Activated CD4-positive, alpha-beta T cell treated with anti-CD3 and anti-CD28 coated beads, Interleukin-2, amount 50 U/mL, for 24 hours (primary cell): ENCODE measurements at regions not wholly inside any gene's neighbourhood (a gene's known extent, or its start where the extent isn't known, plus 50 kb on each side); places are given as distances from the start of the nearest gene placed in this dataset.

Source experiments
- DNase-seq, 2 donors: peaks; one replicate each; pipeline ENCODE4 v3.0.0-alpha.2; 2020; ENCODE audit warnings: low read depth in 1 of 2, low spot score in 1 of 2

DNA sequence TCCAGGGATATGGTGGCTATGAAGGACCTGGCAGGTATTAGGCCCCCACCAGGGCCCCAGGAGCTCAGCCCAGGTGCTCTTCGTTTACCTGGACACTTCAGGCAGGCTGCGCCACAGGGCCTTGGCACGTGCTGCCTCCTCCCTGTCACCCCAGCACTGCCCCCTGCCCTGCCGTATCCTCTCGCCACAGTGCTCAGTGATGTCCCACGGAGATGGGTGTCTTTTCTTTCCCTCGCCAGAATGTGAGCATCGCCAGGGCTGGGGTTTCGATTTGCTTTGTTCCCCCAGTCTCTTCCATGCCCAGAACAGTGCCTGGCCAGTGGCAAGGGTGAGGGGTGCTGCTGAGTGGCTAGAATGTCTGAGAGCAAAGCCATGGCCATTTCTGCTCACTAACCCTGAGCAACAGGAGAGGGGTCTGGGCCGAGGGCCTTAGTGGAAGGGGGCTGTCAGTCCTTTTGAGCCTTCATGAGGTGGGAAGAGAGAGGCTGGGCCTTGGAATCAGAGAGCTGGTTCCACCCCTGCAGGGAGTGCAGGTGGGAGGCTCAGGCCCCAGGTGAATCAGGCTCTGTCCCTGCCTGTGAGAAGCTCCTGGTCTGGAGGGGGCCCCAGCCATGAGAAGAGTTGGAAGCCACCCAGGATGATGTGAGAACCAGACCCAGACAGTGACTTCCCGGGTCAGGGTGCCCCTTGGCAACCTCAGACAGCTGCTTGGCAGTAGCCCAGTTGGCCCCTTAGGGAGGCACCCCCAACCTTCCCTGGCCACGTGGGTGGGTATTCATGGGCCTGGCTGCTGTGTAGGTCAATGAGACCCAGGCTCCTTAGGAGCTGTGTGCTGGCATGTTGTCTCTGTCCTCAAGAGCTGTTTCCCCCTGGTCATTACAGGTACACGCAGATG, 129.9 kb upstream of the HS6ST1 start:
- no peak for DNase-seq

DNA sequence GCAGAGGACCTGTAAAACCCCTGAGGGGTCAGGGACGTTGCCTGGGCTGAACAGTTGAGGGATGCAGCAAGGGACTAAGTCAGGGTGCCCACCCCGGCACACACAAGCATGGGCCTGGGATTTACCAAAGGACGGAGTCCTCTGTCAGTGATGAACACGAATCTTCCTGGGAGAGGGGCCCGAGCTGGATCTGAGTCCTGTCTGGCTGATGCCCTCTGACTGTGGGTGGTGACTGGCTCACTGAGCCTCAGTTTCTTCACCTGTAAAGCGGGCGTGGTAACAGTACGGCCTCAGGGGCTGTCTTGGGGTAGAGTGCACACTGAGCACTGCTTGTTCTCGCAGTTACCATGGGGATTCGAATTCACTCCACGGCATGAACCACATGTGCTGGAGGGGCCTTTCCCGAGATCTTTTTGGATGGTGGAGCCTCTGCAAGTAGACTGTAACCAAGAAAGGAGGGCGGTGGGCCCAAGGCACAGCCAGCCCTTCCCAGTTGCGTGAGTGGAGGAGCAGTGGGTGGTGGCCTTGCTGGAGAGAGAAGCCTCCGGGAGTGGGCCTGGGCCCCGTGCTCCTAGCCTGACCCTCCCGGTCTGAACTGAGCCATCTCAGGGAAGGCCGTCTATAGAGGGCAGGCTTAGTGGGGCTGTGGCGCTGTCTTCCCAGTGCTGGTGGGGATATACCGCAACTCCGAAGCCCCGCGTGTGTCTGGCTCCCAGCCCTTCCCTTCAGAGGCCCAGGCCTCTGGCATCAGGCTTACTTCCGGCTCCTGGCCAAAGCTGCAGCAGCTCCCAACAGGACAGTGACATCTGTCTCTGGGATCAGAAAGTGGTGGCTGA, 130.8 kb upstream of the HS6ST1 start:
- DNase-seq, result no peak

DNA sequence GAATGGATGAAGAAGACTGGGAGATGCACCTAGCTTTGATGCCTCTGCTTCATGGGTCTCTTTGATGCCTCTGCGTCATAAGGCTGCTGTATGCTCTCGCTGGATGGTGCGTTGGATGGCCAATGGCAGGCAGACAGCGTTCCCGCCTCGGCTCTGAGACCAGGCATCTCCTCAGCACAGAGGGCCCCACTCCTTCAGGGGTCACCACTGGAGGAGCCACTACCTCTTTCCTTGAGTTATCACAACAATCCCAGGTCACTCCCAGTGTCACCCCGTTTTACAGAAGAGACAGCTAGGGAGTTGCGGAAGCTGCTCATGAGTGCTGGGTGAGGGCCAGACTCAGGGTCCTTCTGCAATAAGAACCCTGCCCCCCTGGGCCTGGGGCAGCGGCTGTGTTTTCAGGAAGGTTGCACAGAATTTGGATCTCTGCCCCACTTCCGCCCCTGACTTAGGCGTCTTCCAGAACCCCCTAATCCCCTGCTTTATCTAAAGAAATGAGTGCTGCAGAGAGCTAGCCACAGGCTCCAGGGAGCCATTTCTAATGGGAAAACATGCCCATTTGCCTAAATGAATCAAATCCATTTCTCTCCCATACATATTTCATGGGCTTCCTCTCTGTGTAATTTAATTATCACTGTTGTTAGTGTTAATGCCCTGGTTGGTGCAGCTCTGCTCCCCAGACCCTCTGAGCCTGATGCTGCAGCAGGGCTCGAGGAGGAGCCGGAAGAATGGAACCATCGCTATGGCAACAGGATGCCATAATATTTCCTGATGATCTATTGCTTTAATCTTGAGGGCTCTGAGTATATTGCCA, 131.8 kb upstream of the HS6ST1 start:
- DNase-seq, result no peak

DNA sequence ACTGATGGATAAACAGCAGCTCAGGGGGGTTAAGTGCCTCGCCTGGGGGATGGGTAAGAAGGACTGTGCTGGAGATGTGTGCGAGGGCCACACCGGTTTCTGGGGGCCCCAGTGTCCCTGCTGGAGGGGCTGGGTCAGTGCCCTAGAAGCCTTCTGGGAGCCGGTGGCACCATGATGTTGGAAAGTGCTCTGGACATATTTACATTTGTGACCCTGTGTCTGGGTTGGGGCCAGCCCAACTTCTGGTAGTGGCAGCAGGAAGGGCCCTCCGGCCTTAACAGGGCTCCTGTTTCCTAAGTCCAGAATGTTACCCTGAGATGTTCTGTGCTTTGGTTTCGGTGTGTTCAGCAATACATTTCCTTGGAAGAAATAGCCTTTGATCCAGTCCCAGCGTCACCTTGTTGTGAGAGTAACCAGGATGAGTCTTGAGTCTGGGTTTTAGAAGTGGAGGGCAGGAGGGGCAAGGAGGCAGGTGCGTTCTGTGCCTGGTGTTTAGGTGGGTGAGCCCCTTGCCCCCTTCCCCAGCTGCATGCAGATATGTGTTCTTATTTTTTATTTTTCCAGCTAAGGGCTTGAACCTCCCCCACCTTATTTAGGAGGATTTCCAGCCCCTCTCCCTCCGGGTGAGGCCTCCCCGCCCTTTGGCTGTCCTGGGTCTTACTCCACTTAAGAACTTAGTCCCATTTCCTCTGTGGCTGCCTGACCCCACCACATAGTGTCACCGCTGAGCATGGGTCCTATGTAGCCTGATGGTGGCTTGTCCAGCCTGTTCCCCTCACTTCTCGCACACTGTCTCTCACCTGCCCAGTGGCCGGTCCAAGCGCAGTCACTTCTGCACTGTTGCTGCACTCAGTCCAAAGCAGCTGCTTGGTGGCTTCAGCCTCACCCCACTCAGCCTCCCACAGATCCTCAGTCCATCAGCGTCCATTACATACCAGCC, 132.7 kb upstream of the HS6ST1 start:
- DNase-seq, result no peak

DNA sequence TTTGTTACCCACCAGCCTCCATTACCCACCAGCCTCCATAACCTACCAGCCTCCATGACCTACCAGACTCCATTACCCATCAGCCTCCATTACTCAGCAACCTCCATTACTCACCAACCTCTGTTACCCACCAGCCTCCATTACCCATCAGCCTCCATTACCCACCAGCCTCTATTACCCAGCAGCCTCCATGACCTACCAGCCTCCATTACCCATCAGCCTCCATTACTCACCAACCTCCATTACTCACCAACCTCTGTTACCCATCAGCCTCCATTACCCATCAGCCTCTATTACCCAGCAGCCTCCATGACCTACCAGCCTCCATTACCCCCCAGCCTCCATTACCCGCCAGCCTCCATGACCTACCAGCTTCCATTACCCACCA, 133.3 kb upstream of the HS6ST1 start:
- DNase-seq, result no peak

DNA sequence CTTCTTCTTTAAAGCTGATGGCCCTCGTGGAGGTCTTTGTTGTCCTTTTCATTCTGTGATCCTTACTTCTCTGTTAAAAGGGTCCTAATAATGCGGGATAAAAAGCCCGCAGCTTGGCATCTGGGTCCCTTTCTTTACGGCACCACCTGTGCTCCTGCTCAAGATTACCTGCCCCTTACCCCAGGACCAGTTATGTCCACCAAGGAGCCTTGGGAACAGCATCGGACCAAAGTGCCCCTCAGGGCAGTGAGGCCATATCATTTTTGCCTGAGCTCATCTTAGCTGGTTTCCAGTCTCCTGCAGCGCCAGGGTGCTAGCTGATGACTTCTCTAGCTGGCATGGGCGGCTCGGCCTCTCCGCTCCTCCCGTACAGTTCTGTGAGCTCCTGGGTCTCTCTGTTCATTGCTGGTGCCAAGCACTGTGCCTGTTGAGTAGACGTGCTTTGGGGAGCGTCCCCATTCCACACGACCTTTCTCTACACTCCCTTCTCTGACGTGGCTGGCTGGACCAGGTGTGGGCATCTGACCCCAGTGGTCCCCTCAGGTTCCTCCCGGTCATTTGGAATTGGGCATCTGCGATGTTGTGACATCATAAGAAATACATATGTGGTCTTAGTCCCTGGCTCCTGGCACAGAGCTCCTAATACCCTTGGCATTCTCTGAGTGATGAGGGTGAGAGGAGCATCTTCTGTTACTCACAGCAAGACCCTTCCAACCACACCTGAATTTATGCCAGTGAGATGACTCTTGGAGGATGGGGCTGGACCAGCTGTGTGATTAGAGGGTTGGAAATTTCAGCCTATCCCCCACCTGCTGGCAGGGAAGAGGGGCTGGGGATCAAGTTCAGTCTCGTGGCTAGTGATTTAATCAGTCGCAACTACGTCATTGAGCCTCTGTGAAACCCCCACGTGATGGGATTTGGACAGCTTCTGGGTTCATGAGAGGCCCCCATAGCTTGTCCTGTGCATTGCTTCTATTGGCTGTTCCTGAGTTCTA, 134.2 kb upstream of the HS6ST1 start:
- no peak for DNase-seq

DNA sequence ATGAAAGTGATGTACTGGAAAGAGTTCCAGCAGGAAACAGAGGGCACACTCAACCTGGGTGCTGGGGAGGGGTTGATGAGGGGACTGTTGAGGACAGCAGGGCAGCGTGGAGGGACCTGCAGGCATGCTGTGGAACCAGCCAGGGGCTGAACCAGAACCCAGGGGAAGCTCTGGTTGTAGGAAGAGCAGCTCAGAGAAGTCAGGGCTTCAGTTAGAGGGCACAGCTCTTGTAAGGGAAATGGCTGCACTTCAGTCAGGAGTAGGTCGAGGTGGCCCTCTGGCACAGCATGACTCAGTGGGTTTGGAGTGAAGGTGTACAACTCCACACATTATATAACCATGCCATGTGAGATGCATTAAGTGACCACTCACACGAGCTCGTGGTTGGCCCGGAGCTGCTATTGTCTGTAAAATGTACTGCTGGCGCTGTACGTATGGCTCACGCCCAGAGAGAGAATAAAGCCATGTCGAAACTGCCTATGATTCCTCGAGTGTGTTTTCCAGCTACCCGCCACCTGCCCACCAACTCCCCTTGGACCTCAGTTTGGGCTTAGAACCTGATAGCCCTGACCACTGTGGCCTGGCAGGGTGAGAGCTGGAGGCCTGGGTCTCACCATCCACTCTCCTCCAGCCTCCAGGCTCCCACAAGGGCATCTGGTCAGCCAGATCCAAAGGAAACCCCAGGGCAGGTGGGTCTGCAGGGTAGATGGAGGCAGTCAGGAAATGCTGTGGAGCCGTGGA, 136.5 kb upstream of the HS6ST1 start:
- DNase-seq, result no peak

DNA sequence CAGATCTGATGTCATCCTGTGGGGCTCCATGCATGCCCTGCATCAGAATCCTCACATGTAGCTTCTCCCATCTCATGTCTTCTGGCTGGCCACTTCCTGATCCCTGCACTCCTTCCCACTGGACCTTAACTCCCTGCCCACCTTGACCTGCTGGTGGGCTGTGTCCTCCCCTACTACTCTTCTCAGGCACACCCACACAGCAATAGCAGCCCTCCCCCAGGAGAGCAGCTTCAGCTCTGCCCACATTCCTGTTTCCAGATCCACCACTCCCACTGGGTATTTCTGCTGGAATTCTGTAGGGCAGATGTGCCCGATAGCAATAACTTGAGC, 137.0 kb upstream of the HS6ST1 start:
- no peak for DNase-seq

DNA sequence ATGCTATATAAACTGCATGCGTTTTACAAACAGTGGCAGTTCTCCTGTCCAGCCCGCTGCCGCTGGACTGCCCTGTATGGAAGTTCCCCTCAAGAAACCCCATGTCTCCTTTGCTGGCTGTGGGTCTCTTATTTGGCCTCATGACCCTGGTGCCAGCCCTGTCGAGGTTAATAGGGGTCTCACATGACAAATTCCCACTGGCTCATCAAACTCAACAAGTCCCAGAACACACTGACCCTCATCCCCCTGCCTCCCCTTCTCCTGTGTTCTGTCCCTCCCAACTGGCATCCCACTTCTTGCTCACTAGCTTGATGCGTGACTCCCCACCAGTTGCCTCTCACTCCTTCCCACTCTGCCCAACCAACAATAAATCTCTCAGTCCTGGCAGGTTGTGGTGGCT, 137.6 kb upstream of the HS6ST1 start:
- DNase-seq, result no peak

DNA sequence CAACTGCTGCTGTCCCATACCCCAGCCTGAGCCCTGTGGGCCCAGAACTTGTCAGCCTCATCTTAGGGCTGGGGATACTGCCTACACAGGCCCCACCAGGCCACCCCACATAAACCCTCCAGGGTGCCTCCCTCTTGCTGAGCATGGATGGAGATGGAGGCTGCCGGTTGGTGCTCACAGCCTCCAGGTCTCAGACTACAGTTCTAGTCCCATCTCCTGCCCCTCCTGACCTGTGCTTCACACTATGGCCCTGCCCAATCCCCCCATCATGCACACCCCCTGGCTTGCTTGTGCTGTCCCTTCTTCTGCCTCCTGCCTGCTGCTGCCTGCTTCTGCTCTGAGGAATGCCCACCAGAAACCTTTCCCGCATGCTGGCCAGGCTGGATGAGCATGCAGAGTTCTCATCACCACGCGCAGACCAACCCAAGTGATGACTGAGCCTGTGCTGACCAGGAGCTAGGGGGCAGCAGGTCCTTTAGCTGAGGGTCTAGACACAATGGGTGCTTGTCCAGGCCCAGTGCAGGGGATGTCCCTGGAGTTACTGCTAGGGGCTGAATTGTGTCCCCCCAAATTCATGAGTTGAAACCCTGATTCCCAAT, 138.4 kb upstream of the HS6ST1 start:
- no peak for DNase-seq

DNA sequence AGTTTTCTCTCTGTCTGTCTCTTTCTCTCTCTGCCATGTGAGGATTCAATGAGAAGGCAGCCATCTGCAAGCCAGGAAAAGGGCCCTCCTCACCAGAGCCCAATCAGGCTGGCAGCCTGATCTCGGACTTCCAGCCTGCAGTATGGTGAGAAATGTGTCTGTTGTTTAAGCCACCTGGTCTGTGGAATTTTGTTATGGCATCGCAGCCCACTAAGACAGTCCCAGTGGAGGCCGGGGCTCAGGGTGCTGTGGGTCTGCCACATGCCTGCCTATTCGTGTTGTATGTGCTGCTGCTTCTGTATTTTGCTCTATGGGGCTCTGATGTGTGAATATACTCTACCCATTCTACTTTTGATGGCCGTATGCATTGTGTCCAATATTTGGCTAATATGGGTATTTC, 139.0 kb upstream of the HS6ST1 start:
- no peak for DNase-seq

DNA sequence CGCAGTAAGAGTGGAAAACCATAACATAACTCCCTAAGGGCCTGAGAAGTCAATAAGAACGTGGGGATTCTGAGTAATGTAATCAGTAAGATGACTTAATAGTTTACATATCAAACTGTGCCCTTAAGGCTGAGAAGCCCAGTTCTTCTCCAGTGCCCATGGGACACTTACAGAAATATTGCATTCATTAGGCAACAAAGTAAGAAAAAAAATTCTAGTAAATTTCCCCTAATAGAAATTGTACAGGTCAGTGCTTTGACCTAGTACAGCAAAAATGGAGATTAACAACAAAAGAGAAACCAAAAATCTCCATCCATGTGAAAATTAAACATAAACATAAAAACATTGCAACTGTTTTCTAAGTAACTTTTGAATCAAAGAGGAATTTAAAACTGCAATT, 139.8 kb upstream of the HS6ST1 start:
- DNase-seq, result no peak

DNA sequence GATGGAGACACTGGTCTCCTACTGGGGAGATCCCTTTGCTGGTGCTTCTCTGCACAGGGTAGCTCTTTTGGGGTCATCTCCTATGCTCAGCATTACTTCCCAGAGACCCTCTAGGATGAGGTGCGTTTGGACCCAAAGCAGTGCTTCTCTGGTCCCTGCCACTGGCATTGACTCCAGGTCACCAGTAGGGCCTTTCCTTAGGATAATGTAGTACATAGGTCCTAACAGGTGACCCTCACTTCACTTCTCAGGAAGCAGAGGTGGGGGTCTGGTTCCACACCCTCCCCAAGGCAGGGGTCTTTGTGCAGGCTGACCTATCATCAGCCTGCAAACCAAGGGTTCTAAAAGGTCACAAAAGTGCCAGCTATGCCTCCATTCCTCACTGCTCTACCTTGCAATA, 145.8 kb upstream of the HS6ST1 start:
- DNase-seq, result no peak

DNA sequence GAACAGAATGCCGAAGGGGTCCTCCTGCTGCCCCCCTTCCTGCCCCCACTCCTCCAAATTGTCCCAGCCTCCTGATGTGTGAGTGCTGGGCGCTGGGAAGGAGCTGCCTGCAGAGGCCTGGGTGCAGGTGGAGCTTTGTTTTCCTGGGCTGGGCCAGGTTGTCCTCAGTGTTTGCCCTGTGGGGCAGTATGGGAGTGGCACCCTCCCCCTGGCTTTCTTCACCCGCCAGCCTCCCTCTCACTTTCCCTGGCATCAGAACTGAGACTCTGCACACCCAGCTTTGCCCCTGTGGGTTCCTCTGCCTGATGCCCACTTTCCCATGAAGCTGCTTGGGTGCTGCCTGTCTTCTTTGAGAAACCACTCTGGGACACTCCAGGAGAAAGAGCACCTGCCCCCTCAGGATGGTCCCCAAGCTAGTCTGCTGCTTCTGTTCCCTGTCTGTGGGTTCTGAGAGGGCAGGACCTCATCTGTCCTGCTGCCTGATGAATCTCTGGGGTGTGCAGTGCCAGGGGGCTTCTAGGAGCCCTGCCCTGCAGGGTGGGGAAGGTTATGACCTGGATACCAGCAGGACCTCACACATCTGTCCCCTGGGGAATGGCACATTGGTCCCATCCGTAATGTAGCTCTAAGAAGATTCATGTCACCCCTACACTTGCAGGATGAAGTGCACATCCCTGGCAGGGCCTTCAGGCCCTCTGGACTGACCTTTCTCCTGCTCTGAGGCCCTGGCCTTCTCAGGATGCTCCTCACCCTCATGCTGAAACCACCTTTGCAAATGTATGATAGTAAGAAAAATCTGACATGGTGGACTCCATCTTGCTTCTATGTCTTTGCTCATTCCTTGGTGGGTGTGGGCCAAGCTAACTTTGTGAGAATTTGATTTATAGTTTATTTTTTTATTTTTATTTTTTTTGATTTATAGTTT, 146.8 kb upstream of the HS6ST1 start:
- DNase-seq, result no peak

DNA sequence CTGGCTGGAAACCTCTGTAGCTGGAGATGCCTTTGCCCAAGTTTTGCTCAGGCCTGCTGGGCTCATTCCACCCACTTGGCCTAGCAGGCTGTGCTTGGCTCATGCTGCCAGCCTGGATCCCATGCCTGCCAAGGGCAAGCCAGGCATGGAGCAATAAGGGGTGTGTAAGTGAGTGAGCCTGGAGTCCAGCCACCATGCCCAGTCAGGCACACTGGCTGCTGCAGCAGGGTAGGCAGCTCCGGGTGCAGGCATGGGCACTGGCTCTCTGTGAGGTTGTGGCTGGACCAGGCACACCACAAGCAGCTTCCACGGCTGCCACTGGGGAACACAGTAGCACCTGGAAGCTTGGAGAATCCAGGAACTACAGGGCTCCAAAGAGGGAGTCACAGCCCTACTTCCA, 147.7 kb upstream of the HS6ST1 start:
- DNase-seq, result no peak

DNA sequence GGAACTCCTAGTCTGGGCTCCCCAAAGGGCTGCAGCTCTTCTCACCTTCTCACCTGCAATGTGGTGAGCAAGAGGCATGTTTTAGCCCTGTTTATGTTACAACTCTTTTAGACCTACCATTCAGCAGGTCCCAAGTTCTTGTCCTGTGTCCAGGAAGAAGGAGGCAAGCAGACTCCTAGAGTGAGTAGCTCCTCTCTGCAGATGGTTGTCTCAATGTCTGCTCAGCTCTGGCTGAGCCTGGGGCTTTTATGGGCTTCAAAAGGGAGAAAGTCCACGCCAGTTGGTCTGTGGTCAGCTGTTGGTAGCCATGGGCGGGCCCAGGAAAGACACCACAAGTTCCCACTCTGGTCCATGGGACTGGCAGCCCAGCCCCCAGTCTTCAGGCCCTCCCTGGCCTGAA, 148.1 kb upstream of the HS6ST1 start:
- DNase-seq, result no peak

DNA sequence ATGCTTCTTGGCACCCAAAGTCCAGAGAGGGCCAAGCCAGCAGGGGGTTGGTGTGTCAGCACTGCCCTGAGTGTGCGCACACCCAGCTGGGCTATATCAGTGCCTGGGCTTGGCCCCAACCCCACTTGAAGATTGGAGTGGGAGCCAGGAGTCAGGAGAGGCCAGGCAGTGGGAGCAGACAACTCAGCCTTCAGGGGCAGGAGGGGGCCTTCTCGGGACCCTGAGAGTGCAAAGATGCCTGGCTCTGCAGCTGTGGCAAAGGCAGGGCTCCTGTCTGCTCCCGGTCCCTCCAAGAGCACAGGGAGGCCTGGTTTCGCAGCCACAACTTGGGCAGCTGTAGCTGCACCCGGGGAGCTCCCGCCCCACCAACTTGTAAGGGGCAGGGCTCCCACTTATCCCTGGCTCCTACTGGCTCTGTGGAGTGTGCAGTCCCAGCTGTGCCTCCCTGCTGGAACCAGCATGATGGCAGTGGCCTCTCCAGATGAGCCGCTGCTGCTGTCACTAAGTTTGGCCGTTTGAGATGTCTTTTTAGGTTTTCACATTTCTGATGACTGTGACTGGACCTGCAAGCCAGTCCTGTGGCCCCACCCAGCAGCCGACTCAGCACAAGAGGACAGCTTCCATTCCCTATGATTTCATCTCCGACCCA, 148.8 kb upstream of the HS6ST1 start:
- no peak for DNase-seq
